ENCODE measurements at regions not wholly inside any gene's neighbourhood (a gene's known extent, or its start where the extent isn't known, plus 50 kb on each side); places are given as distances from the start of the nearest gene placed in this dataset.

GRCh38 chr9:20135119-20135697 lies 346.4 kb upstream of the SLC24A2 start:
- TF ChIP-seq, protein P1, sequence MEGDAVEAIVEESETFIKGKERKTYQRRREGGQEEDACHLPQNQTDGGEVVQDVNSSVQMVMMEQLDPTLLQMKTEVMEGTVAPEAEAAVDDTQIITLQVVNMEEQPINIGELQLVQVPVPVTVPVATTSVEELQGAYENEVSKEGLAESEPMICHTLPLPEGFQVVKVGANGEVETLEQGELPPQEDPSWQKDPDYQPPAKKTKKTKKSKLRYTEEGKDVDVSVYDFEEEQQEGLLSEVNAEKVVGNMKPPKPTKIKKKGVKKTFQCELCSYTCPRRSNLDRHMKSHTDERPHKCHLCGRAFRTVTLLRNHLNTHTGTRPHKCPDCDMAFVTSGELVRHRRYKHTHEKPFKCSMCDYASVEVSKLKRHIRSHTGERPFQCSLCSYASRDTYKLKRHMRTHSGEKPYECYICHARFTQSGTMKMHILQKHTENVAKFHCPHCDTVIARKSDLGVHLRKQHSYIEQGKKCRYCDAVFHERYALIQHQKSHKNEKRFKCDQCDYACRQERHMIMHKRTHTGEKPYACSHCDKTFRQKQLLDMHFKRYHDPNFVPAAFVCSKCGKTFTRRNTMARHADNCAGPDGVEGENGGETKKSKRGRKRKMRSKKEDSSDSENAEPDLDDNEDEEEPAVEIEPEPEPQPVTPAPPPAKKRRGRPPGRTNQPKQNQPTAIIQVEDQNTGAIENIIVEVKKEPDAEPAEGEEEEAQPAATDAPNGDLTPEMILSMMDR (IDR thresholded peaks at IDR 0.05): no peak
- Histone ChIP-seq H3K4me3 (ENCODE audit: low read depth in 1 of 2, low read length in 1 of 2) (no peak overlapping the region), H3K9me3 (no peaks in the 10 kb centered on the region), H3K27me3 (no peaks in the 10 kb centered on the region), H3K4me1 (ENCODE audit: control insufficient read depth in 1 of 2, insufficient read depth in 1 of 2, low read depth in 1 of 2, low read length in 1 of 2) (no peaks in the 10 kb centered on the region), H3K27ac (no peak overlapping the region), H3K36me3 (no peaks in the 10 kb centered on the region)

- H3K36me3 ChIP-seq: no peaks in the 10 kb centered on the region
- no peaks in the 10 kb centered on the region for H3K9me3 ChIP-seq
- H3K4me3 ChIP-seq (ENCODE audit: low read depth in 1 of 2, low read length in 1 of 2): no peak overlapping the region
- H3K4me1 ChIP-seq (ENCODE audit: control insufficient read depth in 1 of 2, insufficient read depth in 1 of 2, low read depth in 1 of 2, low read length in 1 of 2): no peaks in the 10 kb centered on the region
- TF ChIP-seq, protein P1 (IDR thresholded peaks at IDR 0.05): no peak
- no peaks in the 10 kb centered on the region for H3K27me3 ChIP-seq
- no peak overlapping the region for H3K27ac ChIP-seq
These were observed 336.9 kb upstream of the SLC24A2 start for GRCh38 chr9:20125727-20126126.

DNA sequence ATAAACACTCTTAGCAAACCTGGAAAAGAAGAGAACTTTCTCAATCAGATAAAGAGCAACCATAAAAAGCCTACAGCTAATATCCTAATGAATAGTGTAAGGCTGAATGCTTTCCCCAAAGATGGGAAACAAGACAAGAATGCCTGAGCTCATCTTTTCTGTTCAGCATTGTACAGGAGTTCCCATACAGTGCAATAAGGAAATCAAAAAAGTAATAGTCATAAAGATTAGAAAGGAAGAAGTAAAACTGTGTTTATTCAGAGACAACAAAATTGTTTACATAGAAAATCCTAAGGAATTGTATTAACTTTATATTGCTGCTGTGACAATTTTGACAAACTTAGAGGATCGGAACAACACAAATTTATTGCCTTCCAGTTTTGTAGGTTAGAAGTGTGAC lies 330.7 kb upstream of the SLC24A2 start:
- no peaks in the 10 kb centered on the region for H3K4me1 ChIP-seq (ENCODE audit: control insufficient read depth in 1 of 2, insufficient read depth in 1 of 2, low read depth in 1 of 2, low read length in 1 of 2)
- no peaks in the 10 kb centered on the region for H3K27me3 ChIP-seq
- H3K36me3 ChIP-seq: no peaks in the 10 kb centered on the region
- no peaks in the 10 kb centered on the region for H3K9me3 ChIP-seq
- TF ChIP-seq, protein P1 (IDR thresholded peaks at IDR 0.05): no peak
- H3K27ac ChIP-seq: no peak overlapping the region
- H3K4me3 ChIP-seq (ENCODE audit: low read depth in 1 of 2, low read length in 1 of 2): no peak overlapping the region

- TF ChIP-seq, protein P1 (IDR thresholded peaks at IDR 0.05): no peak
- no peaks in the 10 kb centered on the region for H3K4me1 ChIP-seq (ENCODE audit: control insufficient read depth in 1 of 2, insufficient read depth in 1 of 2, low read depth in 1 of 2, low read length in 1 of 2)
These were observed 329.1 kb upstream of the SLC24A2 start for GRCh38 chr9:20117986-20118385.

DNA sequence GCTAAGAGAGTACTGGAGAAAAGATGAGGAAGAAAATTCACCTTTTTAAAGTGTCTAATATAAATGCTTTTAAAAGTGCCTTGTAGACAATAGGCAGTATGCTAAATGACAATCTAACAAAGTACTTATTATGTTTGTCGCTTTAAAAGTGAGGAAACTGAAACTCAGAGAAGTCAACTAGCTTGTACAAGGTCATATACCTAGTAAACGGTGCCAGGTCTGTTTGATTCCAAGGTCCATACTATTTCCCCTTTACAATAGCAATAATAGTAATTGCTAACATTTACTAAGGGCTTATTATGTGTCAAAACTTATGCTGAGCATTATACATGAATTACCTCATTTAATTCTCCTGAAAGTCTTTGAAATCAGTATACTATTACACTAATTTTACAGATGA lies 328.6 kb upstream of the SLC24A2 start:
- Histone ChIP-seq H3K9me3 (no peaks in the 10 kb centered on the region), H3K36me3 (no peaks in the 10 kb centered on the region), H3K4me3 (ENCODE audit: low read depth in 1 of 2, low read length in 1 of 2) (no peak overlapping the region), H3K27ac (no peak overlapping the region), H3K27me3 (no peaks in the 10 kb centered on the region), H3K4me1 (ENCODE audit: control insufficient read depth in 1 of 2, insufficient read depth in 1 of 2, low read depth in 1 of 2, low read length in 1 of 2) (no peaks in the 10 kb centered on the region)
- TF ChIP-seq, protein P1 (IDR thresholded peaks at IDR 0.05): no peak

More at GRCh38 chr9:20117986-20118385, 329.1 kb upstream of the SLC24A2 start:
- Histone ChIP-seq H3K36me3 (no peaks in the 10 kb centered on the region), H3K27me3 (no peaks in the 10 kb centered on the region), H3K4me3 (ENCODE audit: low read depth in 1 of 2, low read length in 1 of 2) (no peak overlapping the region), H3K27ac (no peak overlapping the region), H3K9me3 (no peaks in the 10 kb centered on the region)
